ENCODE measurements at regions not wholly inside any gene's neighbourhood (a gene's known extent, or its start where the extent isn't known, plus 50 kb on each side); places are given as distances from the start of the nearest gene placed in this dataset.

DNA sequence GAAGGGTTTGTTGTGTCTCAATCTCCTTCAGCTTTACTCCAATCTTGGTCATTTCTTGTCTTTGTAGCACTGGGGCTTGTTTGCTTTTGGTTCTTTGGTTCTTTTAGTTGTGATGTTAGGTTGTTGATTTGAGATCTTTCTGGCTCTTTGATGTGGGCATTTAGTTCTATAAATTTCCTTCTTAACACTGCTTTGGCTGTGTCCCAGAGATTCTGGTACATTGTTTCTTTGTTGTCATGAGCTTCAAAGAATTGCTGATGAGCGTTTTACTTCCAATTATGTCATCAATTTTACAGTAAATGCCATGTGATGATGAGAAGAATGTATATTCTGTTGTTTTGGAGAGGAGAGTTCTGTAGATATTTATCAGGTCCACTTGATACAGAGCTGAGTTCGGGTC, 353.3 kb downstream of the MAN2A1 start:
- TF ChIP-seq RFX5 (IDR thresholded peaks at IDR 0.05; ENCODE audit: low read depth, low read length) (no peak), POLR2A (IDR thresholded peaks at IDR 0.05; ENCODE audit: low read depth, low read length) (no peak), CTCF (conservative IDR thresholded peaks at IDR 0.05; ENCODE audit: low read depth, low read length) (no peak)
- TF ChIP-seq, protein P1, sequence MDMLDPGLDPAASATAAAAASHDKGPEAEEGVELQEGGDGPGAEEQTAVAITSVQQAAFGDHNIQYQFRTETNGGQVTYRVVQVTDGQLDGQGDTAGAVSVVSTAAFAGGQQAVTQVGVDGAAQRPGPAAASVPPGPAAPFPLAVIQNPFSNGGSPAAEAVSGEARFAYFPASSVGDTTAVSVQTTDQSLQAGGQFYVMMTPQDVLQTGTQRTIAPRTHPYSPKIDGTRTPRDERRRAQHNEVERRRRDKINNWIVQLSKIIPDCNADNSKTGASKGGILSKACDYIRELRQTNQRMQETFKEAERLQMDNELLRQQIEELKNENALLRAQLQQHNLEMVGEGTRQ (IDR thresholded peaks at IDR 0.05; ENCODE audit: low read depth, low read length): no peak

Measured in IMR-90 (cell line).